ENCODE measurements at regions not wholly inside any gene's neighbourhood (a gene's known extent, or its start where the extent isn't known, plus 50 kb on each side); places are given as distances from the start of the nearest gene placed in this dataset.
A peak's percentile ranks its signal among the peaks of the same experiment; 100 is the strongest.
"Not testable (repeated sequence)": the region's sequence is repeated elsewhere in the genome, so short reads cannot be mapped to it uniquely, and the experiment has no call there.

GRCh38 chr6:85362652-85363310, 87.1 kb upstream of the NT5E start:
- Histone ChIP-seq H3K9me3 (no peaks in the 10 kb centered on the region), H3K27me3 (no peaks in the 10 kb centered on the region), H3K27ac (no peak overlapping the region), H3K4me3 (no peak overlapping the region), H3K36me3 (replicated peaks in 1 of 2; ENCODE audit: insufficient read depth in 1 of 2, low read depth in 2 of 2) (no peaks in the 10 kb centered on the region), H3K4me1 (peaks cover 5% of the 10 kb centered on the region)
- DNase-seq (no peak), ATAC-seq (no peak)
- 82 to 96% methylated on average over 2 of the region's 2 CpGs for WGBS, 2 donors
- intact Hi-C loops (cut with DNase I), result no loop called here
- TF ChIP-seq CTCF (IDR thresholded peaks at IDR 0.05) (no peak), POLR2A (IDR thresholded peaks at IDR 0.05) (no peak)

GRCh38 chr6:85361643-85362014, 88.3 kb upstream of the NT5E start:
- 89 to 95% methylated on average over 2 of the region's 2 CpGs for WGBS, 2 donors
- Histone ChIP-seq H3K4me1 (peaks cover 5% of the 10 kb centered on the region), H3K36me3 (replicated peaks in 1 of 2; ENCODE audit: insufficient read depth in 1 of 2, low read depth in 2 of 2) (no peaks in the 10 kb centered on the region), H3K27me3 (no peaks in the 10 kb centered on the region), H3K27ac (no peak overlapping the region), H3K9me3 (no peaks in the 10 kb centered on the region), H3K4me3 (no peak overlapping the region)
- TF ChIP-seq CTCF (IDR thresholded peaks at IDR 0.05), result no peak
- no peak for TF ChIP-seq POLR2A (IDR thresholded peaks at IDR 0.05)
- ATAC-seq (no peak), DNase-seq (peak in 1 of 4 donors; percentile 9)
- intact Hi-C loops (cut with DNase I), result no loop called here

GRCh38 chr6:85360794-85361642, 88.9 kb upstream of the NT5E start:
- intact Hi-C loops (cut with DNase I), result no loop called here
- 0 to 33% methylated on average over 1 of the region's 1 CpG for WGBS, 2 donors
- no peaks in the 10 kb centered on the region for H3K9me3 ChIP-seq
- H3K27ac ChIP-seq, result no peak overlapping the region
- H3K36me3 ChIP-seq (replicated peaks in 1 of 2; ENCODE audit: insufficient read depth in 1 of 2, low read depth in 2 of 2), result no peaks in the 10 kb centered on the region
- H3K4me3 ChIP-seq, result no peak overlapping the region
- ATAC-seq (peak; percentile 77), DNase-seq (peak in 1 of 4 donors; percentile 12)
- peaks cover 5% of the 10 kb centered on the region for H3K4me1 ChIP-seq
- H3K27me3 ChIP-seq, result no peaks in the 10 kb centered on the region
- no peak for TF ChIP-seq POLR2A (IDR thresholded peaks at IDR 0.05)
- no peak for TF ChIP-seq CTCF (IDR thresholded peaks at IDR 0.05)

GRCh38 chr6:85357651-85358050, 92.2 kb upstream of the NT5E start:
- DNase-seq, result no peak
- peaks cover 11% of the 10 kb centered on the region for H3K4me1 ChIP-seq
- no peak overlapping the region for H3K27ac ChIP-seq
- H3K36me3 ChIP-seq (replicated peaks in 1 of 2; ENCODE audit: insufficient read depth in 1 of 2, low read depth in 2 of 2), result no peaks in the 10 kb centered on the region
- TF ChIP-seq CTCF (IDR thresholded peaks at IDR 0.05) (no peak), POLR2A (IDR thresholded peaks at IDR 0.05) (no peak)
- ATAC-seq, result no peak
- no peak overlapping the region for H3K4me3 ChIP-seq
- no peaks in the 10 kb centered on the region for H3K9me3 ChIP-seq
- WGBS, 2 donors, result 3 to 25% methylated on average over 1 of the region's 1 CpG
- no peaks in the 10 kb centered on the region for H3K27me3 ChIP-seq
- intact Hi-C loops (cut with DNase I), result no loop called here

- peaks cover 11% of the 10 kb centered on the region for H3K4me1 ChIP-seq
- H3K27me3 ChIP-seq; ATAC-seq; H3K9me3 ChIP-seq; H3K36me3 ChIP-seq (replicated peaks in 1 of 2; ENCODE audit: insufficient read depth in 1 of 2, low read depth in 2 of 2); DNase-seq; H3K27ac ChIP-seq; H3K4me3 ChIP-seq; intact Hi-C loops (cut with DNase I): not testable (repeated sequence)
- 98 to 100% methylated on average over 3 of the region's 3 CpGs for WGBS, 2 donors
Measured at GRCh38 chr6:85356743-85357142, 93.1 kb upstream of the NT5E start.
